K562 (cell line): ENCODE measurements at regions not wholly inside any gene's neighbourhood (a gene's known extent, or its start where the extent isn't known, plus 50 kb on each side); places are given as distances from the start of the nearest gene placed in this dataset.
"Not testable (repeated sequence)": the region's sequence is repeated elsewhere in the genome, so short reads cannot be mapped to it uniquely, and the experiment has no call there.

Experiments
- ATAC-seq: fragments of 200-7000 bp; cut with Tn5 transposase; 3 replicates; pipeline ENCODE4 v1.9.1; 2020; ENCODE audit warnings: moderate library complexity
- BruUV-seq: library from RNA; stranded (reverse); fragments of 400-500 nt; replicated peaks from 2 replicates; lab custom pipeline; 2021; lab: Mats Ljungman, UMichigan
- CTCF ChIA-PET: fragments of 300-600 bp; formaldehyde crosslinking; extraction: SDS; loops from one replicate; lab custom pipeline; 2021; ENCODE audit warnings: low intra/inter-chr PET ratio; lab: Yijun Ruan, JAX
- POLR2A ChIA-PET: fragments of 300-600, 350-650 bp; sonication (Branson Sonifier 250); formaldehyde crosslinking; extraction: SDS; loops from one replicate; lab custom pipeline; 2021; ENCODE audit warnings: antibody characterized with exemption, inconsistent platforms; lab: Yijun Ruan, JAX
- DNase-seq, 4 experiments: peaks; one replicate each; pipeline versions ENCODE4 v3.0.0 to v3.0.0-alpha.2; 2011 to 2018; ENCODE audit warnings: low spot score in 3 of 4, mixed read lengths in 3 of 4; ENCODE audit errors: extremely low read depth in 1 of 4
- FAIRE-seq: peaks from 2 replicates; lab custom pipeline; 2011; peaks lifted over from hg19 to GRCh38; lab: Jason Lieb, UNC
- H2AFZ ChIP-seq: 2 replicates; pipeline ENCODE4 v1.6.0; 2011; ENCODE audit warnings: low read depth, low read length, control low read depth, inconsistent platforms
- H3K27ac ChIP-seq: fragments of 200-600 bp; 3 replicates; pipeline ENCODE4 v1.8.0; 2011; ENCODE audit warnings: low read depth, mild to moderate bottlenecking, control low read depth, inconsistent platforms, low read length, moderate library complexity, mixed read lengths; ENCODE audit errors: extremely low read depth
- H3K27me3 ChIP-seq, 2 experiments: fragments of 300-600 bp in 1 of 2; 2 replicates in 1 of 2; 3 replicates in 1 of 2; pipeline versions ENCODE4 v1.6.0 to v1.8.0; 2011; ENCODE audit warnings: inconsistent platforms in 2 of 2, low read length in 2 of 2, mild to moderate bottlenecking in 1 of 2, mixed read lengths in 1 of 2, moderate library complexity in 1 of 2; ENCODE audit not compliant: control insufficient read depth in 2 of 2, insufficient read depth in 2 of 2
- H3K36me3 ChIP-seq: fragments of 300-600 bp; 3 replicates; pipeline ENCODE4 v1.8.0; 2011; ENCODE audit warnings: mild to moderate bottlenecking, low read length, inconsistent platforms; ENCODE audit not compliant: control insufficient read depth, insufficient read depth
- H3K4me1 ChIP-seq, 2 experiments: fragments of 200-600 bp in 1 of 2; replicated peaks in 1 of 2; 2 replicates in 1 of 2; 3 replicates in 1 of 2; pipeline versions ENCODE4 v1.5.1 to v1.8.0; 2011; ENCODE audit warnings: inconsistent platforms in 2 of 2, low read length in 2 of 2, mild to moderate bottlenecking in 1 of 2, mixed read lengths in 1 of 2, moderate library complexity in 1 of 2; ENCODE audit not compliant: control insufficient read depth in 2 of 2, insufficient read depth in 2 of 2
- H3K4me2 ChIP-seq: 2 replicates; pipeline ENCODE4 v1.6.1; 2011; ENCODE audit warnings: low read length, control low read depth, inconsistent platforms, mixed read lengths; ENCODE audit not compliant: insufficient read depth
- H3K4me3 ChIP-seq: fragments of 200-600 bp; sonication (generic), shearing (Covaris generic); 2 replicates; pipeline ENCODE4 v1.5.1; 2016; ENCODE audit warnings: control low read depth, inconsistent platforms
- H3K79me2 ChIP-seq: fragments of 200-600 bp; 3 replicates; pipeline ENCODE4 v1.8.0; 2011; ENCODE audit warnings: low read length, inconsistent platforms; ENCODE audit not compliant: control insufficient read depth, insufficient read depth
- H3K9ac ChIP-seq, 2 experiments: 2 replicates each; pipeline versions ENCODE4 v1.6.0 to v1.6.1; 2011; ENCODE audit warnings: low read depth in 2 of 2, low read length in 2 of 2, control low read depth in 1 of 2, inconsistent platforms in 1 of 2, mild to moderate bottlenecking in 1 of 2, mixed read lengths in 1 of 2; ENCODE audit not compliant: insufficient read depth in 1 of 2
- H3K9me1 ChIP-seq: one replicate; pipeline ENCODE4 v1.6.0; 2011; ENCODE audit warnings: inconsistent platforms, mild to moderate bottlenecking, low read length, moderate library complexity; ENCODE audit not compliant: control insufficient read depth, insufficient read depth
- H3K9me3 ChIP-seq: replicated peaks from 2 replicates; pipeline ENCODE4 v1.5.1; 2011; ENCODE audit warnings: low read depth, low read length, inconsistent platforms; ENCODE audit not compliant: control insufficient read depth, insufficient read depth
- H4K20me1 ChIP-seq: replicated peaks from 2 replicates; pipeline ENCODE4 v1.6.1; 2011; ENCODE audit warnings: low read length, inconsistent platforms, mixed read lengths; ENCODE audit not compliant: control insufficient read depth, insufficient read depth
- WGBS: fragments of 100-300 bp; shearing (Covaris generic); methylation state at CpG from one replicate; pipeline ENCODE4 v1.1.6; 2016; ENCODE audit warnings: low coverage, mixed read lengths; ENCODE audit not compliant: insufficient coverage; ENCODE audit errors: missing lambda C conversion rate; 5-methylcytosine and 5-hydroxymethylcytosine counted together
- in situ Hi-C: fragments of 300-500 bp; cut with MboI; formaldehyde crosslinking; loops from 4 replicates; pipeline ENCODE4 v1.15.0; 2018; ENCODE audit warnings: inconsistent platforms, mixed read lengths
- intact Hi-C: fragments of 100-400 bp; cut with micrococcal nuclease; formaldehyde crosslinking; loops from 2 replicates; pipeline ENCODE4 v1.14.2; 2022

DNA sequence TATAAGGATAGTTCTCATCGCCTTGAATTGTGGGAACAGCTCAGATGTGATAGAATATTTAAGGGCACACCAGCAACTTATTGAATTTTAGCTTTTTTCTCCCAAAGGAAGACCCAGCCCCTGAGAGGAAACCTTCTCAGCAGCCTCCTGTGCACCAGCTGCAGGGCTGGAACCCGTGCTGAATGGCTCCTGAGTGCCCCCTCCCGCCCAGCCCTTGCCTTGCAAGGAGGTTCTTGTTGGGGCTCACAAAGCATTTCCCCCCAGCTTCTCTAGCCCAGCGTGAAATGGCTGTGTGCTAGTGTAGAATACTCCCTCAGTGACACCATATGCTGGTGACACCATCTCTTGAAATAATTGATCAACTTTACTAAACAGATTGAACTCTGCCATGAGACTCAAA, 1227.4 kb downstream of the TMEM121 start:
- POLR2A ChIA-PET, H3K36me3 ChIP-seq, FAIRE-seq, DNase-seq, intact Hi-C loops, CTCF ChIA-PET, H2AFZ ChIP-seq, H3K9me1 ChIP-seq, H3K27ac ChIP-seq, ATAC-seq, H3K4me3 ChIP-seq, H3K27me3 ChIP-seq, H4K20me1 ChIP-seq, H3K4me2 ChIP-seq, in situ Hi-C loops, H3K9ac ChIP-seq, H3K9me3 ChIP-seq, BruUV-seq, H3K79me2 ChIP-seq, H3K4me1 ChIP-seq: not testable (repeated sequence)
- 0% methylated on average over 2 of the region's 4 CpGs for WGBS

DNA sequence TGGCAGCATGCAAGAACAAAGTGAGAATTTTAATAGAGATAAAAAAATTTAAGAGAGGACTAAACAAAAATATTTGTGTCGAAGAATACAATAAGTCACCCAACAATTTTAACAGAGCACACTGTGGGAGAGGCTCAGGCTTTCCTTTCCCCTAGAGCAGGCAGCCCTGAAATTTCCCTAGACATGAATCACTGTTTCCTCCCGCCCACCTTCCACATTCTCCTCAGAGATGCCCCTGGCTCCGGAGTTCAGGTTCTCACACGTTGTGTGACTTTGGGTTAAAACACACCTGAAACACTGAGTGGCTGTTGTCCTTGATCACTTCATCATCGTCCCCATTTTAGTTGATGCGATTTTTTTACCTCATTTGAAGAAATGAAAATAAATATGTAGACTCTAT, 1231.1 kb downstream of the TMEM121 start:
- WGBS = 0% methylated on average over 4 of the region's 6 CpGs
- H4K20me1 ChIP-seq, H3K4me3 ChIP-seq, FAIRE-seq, H3K9me1 ChIP-seq, DNase-seq, in situ Hi-C loops, H3K27ac ChIP-seq, POLR2A ChIA-PET, BruUV-seq, H3K9ac ChIP-seq, H2AFZ ChIP-seq, H3K27me3 ChIP-seq, H3K9me3 ChIP-seq, H3K4me1 ChIP-seq, CTCF ChIA-PET, H3K79me2 ChIP-seq, H3K36me3 ChIP-seq, H3K4me2 ChIP-seq, intact Hi-C loops, ATAC-seq: not testable (repeated sequence)

GRCh38 chr14:106761886-106762816, 1235.8 kb downstream of the TMEM121 start:
- H3K9me3 ChIP-seq, H3K4me2 ChIP-seq, intact Hi-C loops, H3K27me3 ChIP-seq, H3K4me3 ChIP-seq, in situ Hi-C loops, CTCF ChIA-PET, ATAC-seq, H3K4me1 ChIP-seq, H3K9ac ChIP-seq, H2AFZ ChIP-seq, DNase-seq, H3K79me2 ChIP-seq, H4K20me1 ChIP-seq, H3K9me1 ChIP-seq, BruUV-seq, FAIRE-seq, H3K36me3 ChIP-seq, POLR2A ChIA-PET, H3K27ac ChIP-seq: not testable (repeated sequence)
- WGBS = 0% methylated on average over 3 of the region's 15 CpGs
